Fibroblast of peridontal ligament (primary cell): ENCODE measurements at regions not wholly inside any gene's neighbourhood (a gene's known extent, or its start where the extent isn't known, plus 50 kb on each side); places are given as distances from the start of the nearest gene placed in this dataset.
"Not testable (repeated sequence)": the region's sequence is repeated elsewhere in the genome, so short reads cannot be mapped to it uniquely, and the experiment has no call there.

ENCODE experiments used
- DNase-seq: peaks from one replicate; pipeline ENCODE4 v3.0.0-alpha.2; 2010; ENCODE audit errors: extremely low read depth

- DNase-seq, result no peak
These were observed 404.8 kb downstream of the IGSF11 start for GRCh38 chr3:118629821-118630220.

- no peak for DNase-seq
These were observed 398.9 kb downstream of the IGSF11 start for GRCh38 chr3:118635711-118636110.

- DNase-seq, result no peak
These were observed 397.8 kb downstream of the IGSF11 start for GRCh38 chr3:118636841-118637240.

- DNase-seq, result no peak
These were observed 396.8 kb downstream of the IGSF11 start for GRCh38 chr3:118637846-118638245.

GRCh38 chr3:118641608-118642007, 393.0 kb downstream of the IGSF11 start:
- no peak for DNase-seq

- DNase-seq, result no peak
These were observed 363.5 kb downstream of the IGSF11 start for GRCh38 chr3:118671192-118671591.

- no peak for DNase-seq
These were observed 359.3 kb downstream of the IGSF11 start for GRCh38 chr3:118675305-118675704.

GRCh38 chr3:118678663-118679062, 356.0 kb downstream of the IGSF11 start:
- not testable (repeated sequence) for DNase-seq

- no peak for DNase-seq
These were observed 351.7 kb downstream of the IGSF11 start for GRCh38 chr3:118682921-118683320.

GRCh38 chr3:118683636-118684035, 351.0 kb downstream of the IGSF11 start:
- DNase-seq, result no peak

GRCh38 chr3:118688396-118688884, 346.2 kb downstream of the IGSF11 start:
- DNase-seq, result no peak

GRCh38 chr3:118692416-118692815, 342.2 kb downstream of the IGSF11 start:
- no peak for DNase-seq

GRCh38 chr3:118705487-118706219, 329.0 kb downstream of the IGSF11 start:
- no peak for DNase-seq

GRCh38 chr3:118707991-118708390, 326.7 kb downstream of the IGSF11 start:
- no peak for DNase-seq

GRCh38 chr3:118710532-118710931, 324.1 kb downstream of the IGSF11 start:
- DNase-seq, result no peak

- no peak for DNase-seq
These were observed 321.0 kb downstream of the IGSF11 start for GRCh38 chr3:118713502-118714207.

GRCh38 chr3:118714800-118715199, 319.8 kb downstream of the IGSF11 start:
- DNase-seq, result no peak

- DNase-seq, result no peak
These were observed 305.1 kb downstream of the IGSF11 start for GRCh38 chr3:118729546-118729945.

- no peak for DNase-seq
These were observed 300.0 kb downstream of the IGSF11 start for GRCh38 chr3:118734664-118735063.

GRCh38 chr3:118736107-118736506, 298.5 kb downstream of the IGSF11 start:
- no peak for DNase-seq

- DNase-seq, result no peak
These were observed 293.8 kb downstream of the IGSF11 start for GRCh38 chr3:118740722-118741290.

GRCh38 chr3:118742760-118743159, 291.9 kb downstream of the IGSF11 start:
- DNase-seq, result no peak

GRCh38 chr3:118744186-118744585, 290.5 kb downstream of the IGSF11 start:
- no peak for DNase-seq
